ENCODE measurements at regions not wholly inside any gene's neighbourhood (a gene's known extent, or its start where the extent isn't known, plus 50 kb on each side); places are given as distances from the start of the nearest gene placed in this dataset.

DNA sequence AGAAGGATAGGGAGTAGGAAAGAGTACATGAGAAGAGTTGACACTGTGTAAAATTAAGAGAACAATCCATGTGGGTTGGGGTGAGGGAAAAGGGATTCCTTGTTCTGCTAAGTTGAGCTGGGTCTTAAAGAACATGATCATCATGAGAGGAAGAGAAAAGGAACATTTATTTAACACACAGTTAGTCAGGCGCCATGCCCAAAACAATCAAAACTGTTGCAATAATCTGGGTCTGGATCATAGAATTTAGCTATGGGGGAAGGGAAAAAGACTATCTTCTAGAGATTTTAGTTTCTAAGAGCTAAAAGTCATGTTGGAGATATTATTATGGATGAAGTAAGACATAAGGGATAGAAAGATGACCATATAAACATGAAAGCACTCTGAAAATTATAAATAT is 178.9 kb downstream of the SEM1 start:
- no peak for TF ChIP-seq CTCF (IDR thresholded peaks at IDR 0.05; ENCODE audit: low read depth, low read length, missing control alignments)
- in situ Hi-C loops (cut with HindIII; ENCODE audit: low sequenced_read_pairs) = no loop called here
- DNase-seq (ENCODE audit: low read depth) = no peak
- no peak overlapping the region for H3K4me3 ChIP-seq (ENCODE audit: low read depth, low read length)

DNA sequence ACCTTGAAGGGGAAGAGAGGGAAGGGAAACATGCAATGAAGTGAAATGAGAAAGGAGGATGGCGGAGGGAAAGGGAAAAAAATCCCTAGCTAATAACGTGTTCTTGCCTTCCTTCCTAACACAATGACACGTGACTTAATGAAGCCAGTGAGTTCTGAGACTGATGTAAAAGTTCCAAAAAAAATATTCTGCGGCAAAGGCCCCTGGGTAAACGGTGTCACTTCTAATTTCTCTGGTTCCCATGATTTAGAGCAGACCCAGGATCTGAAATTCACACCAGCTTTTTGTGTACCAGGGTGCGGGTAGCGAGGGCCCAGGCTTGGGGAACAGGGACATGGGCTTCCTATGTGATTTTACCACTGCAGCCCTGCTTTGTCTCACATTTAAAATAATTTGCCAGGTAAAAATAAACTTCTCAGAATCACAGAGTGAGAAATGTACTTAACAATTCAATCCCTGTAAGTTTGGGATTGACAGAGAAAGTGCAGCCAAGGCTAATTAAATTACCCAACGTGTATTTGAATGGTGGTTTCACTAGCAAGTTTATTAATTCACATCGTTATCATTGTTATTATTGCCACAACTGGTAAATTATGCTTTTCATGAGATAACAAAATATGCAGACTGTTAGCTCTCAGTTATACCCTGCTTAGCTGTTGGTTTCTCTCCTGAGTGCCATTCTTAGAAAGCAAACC is 182.4 kb downstream of the SEM1 start:
- DNase-seq (ENCODE audit: low read depth) = no peak
- in situ Hi-C loops (cut with HindIII; ENCODE audit: low sequenced_read_pairs) = no loop called here
- no peak overlapping the region for H3K4me3 ChIP-seq (ENCODE audit: low read depth, low read length)
- TF ChIP-seq CTCF (IDR thresholded peaks at IDR 0.05; ENCODE audit: low read depth, low read length, missing control alignments) = no peak

DNA sequence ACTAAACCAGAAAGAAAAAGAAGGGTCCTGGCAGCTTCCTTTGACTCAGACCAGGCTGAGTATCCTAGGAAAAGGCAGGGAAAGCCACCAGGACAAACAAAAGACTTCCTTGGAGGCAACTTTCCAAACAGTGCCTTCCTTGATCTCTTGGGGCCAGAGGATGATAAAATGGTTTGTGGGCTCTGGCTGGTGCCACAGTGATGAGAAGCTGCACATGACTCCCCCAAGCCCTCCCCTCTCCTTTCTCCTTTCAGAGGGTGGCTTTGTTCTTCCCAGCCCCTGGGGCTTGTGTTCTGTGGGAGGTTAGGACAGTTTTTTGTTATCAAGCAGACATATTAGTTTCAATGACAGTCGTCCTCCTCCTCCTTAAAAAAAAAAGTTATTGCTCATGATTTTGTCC is 183.2 kb downstream of the SEM1 start:
- in situ Hi-C loops (cut with HindIII; ENCODE audit: low sequenced_read_pairs) = no loop called here
- no peak for DNase-seq (ENCODE audit: low read depth)
- no peak overlapping the region for H3K4me3 ChIP-seq (ENCODE audit: low read depth, low read length)
- no peak for TF ChIP-seq CTCF (IDR thresholded peaks at IDR 0.05; ENCODE audit: low read depth, low read length, missing control alignments)

DNA sequence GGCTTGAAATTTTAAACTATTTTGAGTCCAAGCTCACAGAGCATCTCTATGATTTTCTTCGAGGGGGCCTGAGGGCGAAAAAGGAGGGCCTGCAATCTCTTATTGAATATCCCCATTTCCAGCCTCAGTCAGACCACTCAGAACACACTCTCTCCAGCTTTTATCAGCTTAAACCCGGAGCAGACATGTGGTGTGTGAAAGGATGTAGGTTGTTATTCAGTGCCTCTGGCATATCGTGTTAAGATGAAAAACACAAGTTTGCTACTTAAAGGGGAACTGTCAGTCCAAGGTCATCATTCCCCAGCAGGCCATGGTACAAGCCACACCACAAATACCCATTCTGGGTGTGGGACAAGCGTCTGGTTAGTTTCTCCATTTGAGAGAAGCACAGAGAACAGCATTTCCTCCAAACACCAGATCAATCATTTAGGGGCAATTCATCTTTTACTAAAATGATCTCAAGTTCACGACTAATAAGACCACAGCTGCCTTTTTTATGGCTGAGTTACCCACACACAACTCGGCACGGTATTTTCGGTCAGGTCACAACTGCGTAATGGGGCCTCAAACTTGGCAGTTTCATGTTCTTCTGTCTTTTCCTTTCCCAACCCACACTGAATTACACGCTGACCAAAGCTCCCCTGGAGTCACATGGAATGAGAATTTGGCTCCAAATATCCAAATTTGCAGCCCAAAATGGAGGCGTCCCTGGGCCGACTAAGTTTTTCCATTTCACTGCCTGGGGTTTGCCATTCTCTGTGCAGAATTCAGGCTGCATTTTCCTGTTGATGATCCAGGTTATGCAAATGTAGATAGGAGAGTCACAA is 188.4 kb downstream of the SEM1 start:
- no peak overlapping the region for H3K4me3 ChIP-seq (ENCODE audit: low read depth, low read length)
- in situ Hi-C loops (cut with HindIII; ENCODE audit: low sequenced_read_pairs) = no loop called here

GRCh38 chr7:96508371-96508770 is 186.5 kb upstream of the SLC25A13 start:
- in situ Hi-C loops (cut with HindIII; ENCODE audit: low sequenced_read_pairs) = no loop called here
- no peak for TF ChIP-seq CTCF (IDR thresholded peaks at IDR 0.05; ENCODE audit: low read depth, low read length, missing control alignments)
- no peak for DNase-seq (ENCODE audit: low read depth)
- no peak overlapping the region for H3K4me3 ChIP-seq (ENCODE audit: low read depth, low read length)

More for the DNA sequence above, 188.4 kb downstream of the SEM1 start:
- no peak for TF ChIP-seq CTCF (IDR thresholded peaks at IDR 0.05; ENCODE audit: low read depth, low read length, missing control alignments)
- DNase-seq (ENCODE audit: low read depth) = no peak

DNA sequence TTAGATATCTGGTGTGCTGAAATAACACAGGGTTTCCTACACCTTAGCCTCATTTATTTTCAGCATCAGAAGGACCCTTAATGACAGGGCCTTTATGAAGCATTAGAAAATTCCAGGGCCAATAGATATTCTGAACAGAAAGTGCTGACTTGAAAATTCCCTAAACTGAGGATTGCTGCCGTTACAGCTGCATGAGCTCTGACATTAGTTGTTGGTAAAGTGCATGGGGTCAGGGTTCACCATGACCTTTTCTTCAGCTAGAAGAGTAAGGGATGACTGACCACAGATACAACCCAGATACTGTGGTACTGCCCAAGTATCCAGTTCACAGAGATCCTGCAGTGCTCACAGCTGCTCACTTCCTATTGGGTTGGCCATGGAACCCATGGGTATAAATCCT is 181.7 kb upstream of the SLC25A13 start:
- no peak overlapping the region for H3K4me3 ChIP-seq (ENCODE audit: low read depth, low read length)
- in situ Hi-C loops (cut with HindIII; ENCODE audit: low sequenced_read_pairs) = no loop called here
- TF ChIP-seq CTCF (IDR thresholded peaks at IDR 0.05; ENCODE audit: low read depth, low read length, missing control alignments) = no peak
- DNase-seq (ENCODE audit: low read depth) = no peak
